NCI-H1417 treated with DMSO at 0.1 percent for 48 hours (cell line): ENCODE measurements at regions not wholly inside any gene's neighbourhood (a gene's known extent, or its start where the extent isn't known, plus 50 kb on each side); places are given as distances from the start of the nearest gene placed in this dataset.
"Not testable (repeated sequence)": the region's sequence is repeated elsewhere in the genome, so short reads cannot be mapped to it uniquely, and the experiment has no call there.

Experiments used
- DNase-seq: peaks from one replicate; lab custom pipeline; 2025; lab: John Stamatoyannopoulos, UW

DNA sequence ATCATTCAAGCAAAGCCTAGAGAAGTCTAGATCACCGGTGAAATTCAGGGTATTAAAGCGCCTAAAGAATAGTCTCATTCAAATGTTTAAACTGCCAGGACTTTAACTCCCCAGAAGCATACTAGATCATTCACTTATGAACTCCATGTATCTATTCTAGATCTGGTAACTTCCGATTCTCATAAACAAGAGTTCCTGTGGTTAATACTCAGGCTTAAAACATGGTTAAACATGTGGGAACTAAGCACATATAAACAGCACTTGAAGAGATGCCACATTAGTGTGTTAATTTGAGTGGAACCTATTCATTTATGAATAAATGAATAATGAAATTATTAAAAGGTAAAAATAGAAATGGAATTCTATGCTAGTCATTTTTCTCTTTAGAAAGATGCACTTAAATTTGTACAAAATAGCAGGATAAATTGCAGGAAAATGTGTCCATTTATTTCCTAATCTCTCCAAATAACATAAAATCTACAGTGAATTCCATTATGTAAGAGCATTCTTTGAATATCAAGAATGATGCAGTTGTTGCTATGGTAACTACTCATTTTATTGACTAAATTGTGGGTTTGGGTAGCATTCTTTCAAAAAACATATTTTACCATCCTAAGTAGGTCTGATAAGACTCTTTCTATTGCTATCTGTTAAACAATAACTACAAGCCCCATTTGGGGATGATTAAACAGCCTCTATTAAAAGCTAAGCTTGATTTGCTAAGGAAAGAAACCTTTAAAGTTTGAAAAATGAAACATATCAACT lies 147.6 kb upstream of the TMEM168 start:
- no peak for DNase-seq

DNA sequence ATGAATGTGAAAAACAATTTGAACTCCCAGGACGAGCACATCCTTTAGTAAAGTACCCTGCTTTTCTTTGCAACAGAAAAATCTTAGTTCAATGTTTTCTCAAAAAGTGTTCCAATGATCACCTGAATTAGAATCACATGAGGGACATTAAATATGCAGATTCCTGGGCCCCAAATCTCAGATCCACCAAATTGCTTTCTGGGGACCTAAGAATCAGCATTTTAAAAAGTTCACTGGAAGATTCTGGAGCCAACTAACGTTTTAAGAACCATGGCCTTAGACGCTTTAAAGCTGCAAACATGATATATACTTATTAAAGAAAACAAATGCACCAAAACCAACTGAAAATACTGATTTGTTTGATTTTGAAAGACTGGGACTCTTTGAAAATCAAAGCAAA lies 143.4 kb upstream of the TMEM168 start:
- DNase-seq = no peak

DNA sequence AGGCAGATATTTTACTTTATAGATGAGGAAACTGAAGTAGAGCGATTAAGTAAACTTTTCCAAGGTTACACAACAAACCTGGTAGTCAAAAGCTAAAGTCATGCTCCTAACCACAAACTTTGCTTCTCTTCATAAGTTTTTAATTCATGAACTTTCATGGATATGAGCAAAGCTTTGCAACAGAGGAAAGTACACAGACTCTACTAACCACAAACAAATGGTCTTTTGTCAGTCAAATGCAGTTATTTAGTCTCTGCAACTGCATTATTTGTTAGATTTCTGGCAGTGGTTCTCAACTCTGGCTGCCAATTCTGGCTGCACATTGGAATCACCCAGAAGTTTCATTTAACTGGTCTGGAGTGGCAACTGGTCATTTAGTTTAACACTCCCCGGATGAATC lies 140.6 kb upstream of the TMEM168 start:
- no peak for DNase-seq

DNA sequence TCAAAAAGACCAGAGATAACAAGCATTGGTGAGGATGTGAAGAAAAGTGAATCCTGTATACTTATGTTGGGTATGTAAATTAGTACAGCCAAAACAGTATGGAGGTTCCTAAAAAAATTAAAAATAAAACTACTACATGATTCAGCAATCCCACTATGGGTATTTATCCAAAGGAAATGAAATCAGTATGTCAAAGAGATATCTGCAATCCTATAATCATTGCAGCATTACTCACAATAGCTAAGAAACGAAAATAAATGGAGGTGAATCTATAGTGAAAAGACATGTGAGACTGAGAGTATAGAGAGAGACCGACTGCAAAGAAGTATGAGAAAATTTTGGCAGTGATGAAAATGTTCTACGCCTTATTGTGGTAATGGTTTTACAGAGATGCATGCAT lies 139.2 kb upstream of the TMEM168 start:
- no peak for DNase-seq

DNA sequence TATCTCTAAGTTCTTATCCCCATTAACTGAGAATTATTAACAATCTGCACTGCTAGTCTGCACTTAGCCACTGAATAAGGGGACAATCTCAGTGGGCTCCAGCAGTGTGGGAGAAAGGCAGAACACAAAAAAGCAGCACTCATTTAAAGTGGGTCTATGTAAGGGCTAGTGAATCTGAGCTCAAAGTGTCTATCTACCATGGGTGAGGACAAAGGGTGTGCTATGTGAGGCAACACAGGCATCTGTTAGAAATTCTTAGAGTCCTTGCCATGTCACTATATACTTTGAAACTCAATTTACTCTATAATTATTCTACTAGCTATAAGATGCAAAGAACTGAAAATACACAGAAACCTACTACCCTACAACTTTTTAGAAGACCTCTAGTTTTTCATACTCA lies 135.8 kb upstream of the TMEM168 start:
- no peak for DNase-seq

DNA sequence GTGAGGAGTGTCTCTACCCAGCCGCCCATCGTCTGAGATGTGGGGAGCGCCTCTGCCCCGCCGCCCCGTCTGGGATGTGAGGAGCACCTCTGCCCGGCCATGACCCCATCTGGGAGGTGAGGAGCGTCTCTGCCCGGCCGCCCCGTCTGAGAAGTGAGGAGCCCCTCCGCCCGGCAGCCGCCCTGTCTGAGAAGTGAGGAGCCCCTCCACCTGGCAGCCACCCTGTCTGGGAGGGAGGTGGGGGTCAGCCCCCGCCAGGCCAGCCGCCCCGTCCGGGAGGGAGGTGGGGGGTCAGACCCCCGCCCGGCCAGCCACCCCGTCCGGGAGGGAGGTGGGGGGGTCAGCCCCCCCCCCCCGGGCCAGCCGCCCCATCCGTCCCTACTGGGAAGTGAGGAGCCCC lies 132.4 kb upstream of the TMEM168 start:
- not testable (repeated sequence) for DNase-seq

DNA sequence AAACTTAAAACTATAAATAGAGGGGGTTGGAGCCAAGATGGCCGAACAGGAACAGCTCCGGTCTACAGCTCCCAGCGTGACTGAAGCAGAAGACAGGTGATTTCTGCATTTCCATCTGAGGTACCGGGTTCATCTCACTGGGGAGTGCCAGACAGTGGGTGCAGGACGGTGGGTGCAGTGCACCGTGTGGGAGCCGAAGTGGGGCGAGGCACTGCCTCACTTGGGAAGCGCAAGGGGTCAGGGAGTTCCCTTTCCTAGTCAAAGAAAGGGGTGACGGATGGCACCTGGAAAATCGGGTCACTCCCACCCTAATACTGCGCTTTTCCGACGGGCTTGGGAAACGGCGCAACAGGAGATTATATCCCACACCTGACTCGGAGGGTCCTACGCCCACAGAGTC lies 126.2 kb upstream of the TMEM168 start:
- DNase-seq = not testable (repeated sequence)

DNA sequence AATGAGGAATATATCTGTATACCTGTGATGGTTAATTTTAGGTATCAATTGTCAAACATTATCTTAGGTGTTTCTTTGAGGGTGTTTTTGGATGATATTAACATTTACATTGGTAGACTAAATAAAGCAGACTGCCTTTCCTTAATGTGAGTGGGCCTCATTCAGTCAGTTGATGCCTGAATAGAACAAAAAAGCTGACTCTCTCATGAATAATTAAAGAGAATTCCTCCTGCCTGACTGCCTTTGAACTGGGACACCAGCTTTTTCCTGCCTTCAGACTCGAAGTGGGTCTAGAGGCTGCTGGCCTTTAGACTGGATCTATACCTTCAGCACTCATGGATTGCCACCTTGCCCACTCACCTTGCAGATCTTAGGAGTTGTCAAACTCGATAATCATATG lies 117.9 kb upstream of the TMEM168 start:
- no peak for DNase-seq

DNA sequence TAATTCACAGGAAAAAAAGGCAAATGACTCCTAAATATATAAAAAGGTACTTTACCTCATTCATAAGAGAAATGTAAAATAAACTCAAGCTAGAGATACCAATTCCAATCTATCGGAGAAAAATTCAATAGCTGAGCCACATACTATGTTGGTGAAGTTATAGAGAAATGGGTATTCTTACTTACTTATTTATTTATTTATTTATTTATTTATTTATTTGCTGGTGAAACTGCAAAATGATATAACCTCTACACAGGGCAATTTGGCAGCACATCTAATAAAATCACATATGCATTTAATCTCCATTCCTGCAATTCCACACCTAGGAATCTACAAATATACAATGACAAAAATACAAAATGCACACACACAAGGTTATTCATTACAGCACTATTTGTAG lies 117.5 kb upstream of the TMEM168 start:
- no peak for DNase-seq

DNA sequence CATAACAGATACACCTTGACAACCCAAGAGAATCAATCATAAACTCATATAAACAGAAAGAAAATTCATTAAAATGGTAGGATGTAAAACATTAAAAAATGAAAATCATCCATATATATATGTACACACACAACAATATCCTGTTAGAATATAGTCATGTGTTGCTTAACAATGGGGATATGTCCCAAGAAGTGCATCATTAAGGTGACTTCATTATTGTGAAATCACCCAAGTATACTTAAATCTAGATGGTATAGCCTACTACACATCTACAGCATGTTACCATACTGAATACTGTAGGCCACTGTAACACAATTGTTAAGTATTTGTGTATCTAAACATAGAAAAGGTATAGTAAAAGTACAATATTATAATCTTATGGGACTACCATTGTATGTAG lies 115.8 kb upstream of the TMEM168 start:
- DNase-seq = no peak

DNA sequence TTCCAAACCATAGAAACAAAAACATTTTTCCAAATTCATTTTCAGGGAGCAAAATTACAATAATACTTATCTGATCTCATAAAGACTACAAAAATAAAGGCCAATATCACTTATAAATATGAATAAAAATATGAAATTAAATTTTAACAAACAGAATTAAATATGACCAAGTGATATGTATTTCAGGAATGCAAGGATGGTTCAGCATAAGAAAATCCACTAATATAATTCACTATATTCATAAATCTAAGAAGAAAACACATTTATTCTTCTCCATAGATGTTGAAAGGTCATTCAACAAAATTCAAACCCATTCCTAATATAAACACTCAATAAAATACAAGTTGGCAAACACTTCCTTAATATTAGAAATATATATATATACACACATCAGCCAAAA lies 115.2 kb upstream of the TMEM168 start:
- no peak for DNase-seq

DNA sequence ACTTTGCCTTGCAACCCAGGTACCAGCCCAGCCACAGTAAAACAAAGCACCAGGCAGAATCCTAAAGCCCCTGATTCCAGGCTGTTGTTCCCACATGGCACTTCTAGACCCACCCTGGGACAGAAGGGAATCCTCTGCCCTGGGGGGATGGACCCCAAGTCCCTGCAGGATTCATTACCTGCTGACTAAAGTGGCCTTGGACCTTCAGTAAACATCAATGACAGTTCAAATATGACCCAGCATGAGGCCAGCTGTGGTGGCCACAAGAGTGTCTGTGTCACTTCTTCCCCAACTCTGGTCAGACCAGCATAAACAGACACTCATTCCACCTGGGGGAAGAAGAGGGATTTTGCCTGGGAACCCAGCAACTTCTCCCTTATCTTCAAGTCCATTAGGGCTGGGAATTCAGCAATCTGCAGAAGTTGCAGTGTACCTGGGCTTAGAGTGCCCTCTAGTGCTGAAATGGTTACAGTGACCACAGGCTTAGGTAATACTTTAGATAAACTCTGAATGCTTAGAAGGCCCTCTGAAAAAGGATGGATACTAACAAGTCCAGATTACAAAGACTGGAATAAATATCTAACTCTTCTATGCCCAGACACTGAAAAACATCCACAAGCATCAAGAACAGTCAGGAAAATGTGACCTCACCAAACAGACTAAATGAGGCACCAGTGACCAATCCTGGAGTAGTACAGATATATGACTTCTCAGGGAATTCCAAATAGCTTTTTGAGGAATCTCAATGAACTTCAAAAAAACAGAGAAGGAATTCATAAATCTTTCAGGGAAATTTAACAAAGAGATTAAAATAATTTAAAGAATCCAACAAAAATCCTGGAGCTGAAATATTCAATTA lies 108.5 kb upstream of the TMEM168 start:
- DNase-seq = no peak

DNA sequence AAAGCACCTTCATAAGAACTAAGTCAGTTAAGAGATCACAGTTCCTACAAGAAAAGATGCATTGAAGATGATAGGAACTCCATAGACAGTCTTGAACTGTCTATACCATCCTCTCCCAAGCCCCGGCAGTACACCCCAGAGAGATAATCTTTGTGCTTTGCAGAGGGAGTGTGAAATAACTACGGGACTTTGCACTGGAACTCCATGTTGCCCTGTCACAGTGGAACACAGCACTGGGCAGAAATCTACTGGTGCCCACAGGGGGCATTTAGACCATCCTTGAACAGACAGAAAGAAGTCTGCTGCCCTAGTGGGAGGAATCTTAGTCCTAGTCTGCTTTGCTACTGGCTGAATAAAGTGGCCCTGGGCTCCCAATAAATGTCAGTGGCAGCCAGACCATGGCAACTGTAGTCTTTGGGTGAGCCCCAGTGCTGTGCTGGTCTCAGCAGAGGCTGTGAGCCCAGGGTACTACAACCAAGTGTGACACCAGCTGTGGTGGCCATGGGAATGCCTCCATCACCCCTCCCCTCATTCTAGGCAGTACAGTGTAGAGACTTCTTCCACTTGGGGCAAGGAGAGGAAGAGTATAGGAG lies 107.7 kb upstream of the TMEM168 start:
- no peak for DNase-seq

DNA sequence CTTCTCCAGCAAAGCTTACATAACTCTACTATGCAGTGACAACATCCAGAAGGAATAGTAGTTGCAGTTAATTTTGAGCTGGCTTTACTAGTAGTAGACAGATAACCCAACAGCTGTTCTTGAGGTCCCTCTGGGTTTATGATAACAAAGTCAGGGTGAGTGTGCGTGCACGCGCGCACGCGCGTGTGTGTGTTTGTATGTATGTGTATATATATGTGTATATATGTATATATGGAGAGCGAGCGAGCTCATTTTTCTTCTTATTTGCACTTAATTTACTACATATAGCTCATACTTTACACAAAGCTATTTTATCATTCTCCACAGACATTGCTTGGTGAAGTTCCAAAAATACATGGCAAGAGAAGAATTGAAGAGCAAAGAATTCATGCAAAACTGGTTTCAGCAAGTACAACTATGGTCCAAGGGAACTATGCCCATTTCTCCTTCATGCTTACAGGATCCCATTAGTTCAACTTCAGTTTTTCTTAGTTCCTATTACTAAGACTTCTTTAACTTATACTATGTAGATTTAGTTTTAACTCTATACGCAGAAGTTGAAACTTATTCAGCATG lies 105.9 kb upstream of the TMEM168 start:
- DNase-seq = no peak

DNA sequence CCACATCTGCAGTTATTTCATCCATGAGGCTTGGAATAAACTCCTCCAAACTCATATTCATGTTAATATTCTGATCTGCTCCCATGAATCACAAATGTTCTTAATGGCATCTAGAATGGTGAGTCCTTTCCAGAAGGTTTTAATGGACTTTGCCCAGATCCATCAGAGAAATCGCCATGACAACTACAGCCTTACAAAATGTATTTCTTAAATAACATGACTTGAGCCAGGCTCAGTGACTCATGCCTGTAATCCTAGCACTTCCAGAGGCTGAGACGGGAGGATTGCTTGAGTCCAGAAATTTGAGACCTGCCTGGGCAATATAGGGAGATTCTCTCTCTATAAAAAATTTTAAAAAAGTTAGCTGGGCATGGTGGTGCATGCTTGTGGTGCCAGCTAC lies 102.1 kb upstream of the TMEM168 start:
- no peak for DNase-seq

DNA sequence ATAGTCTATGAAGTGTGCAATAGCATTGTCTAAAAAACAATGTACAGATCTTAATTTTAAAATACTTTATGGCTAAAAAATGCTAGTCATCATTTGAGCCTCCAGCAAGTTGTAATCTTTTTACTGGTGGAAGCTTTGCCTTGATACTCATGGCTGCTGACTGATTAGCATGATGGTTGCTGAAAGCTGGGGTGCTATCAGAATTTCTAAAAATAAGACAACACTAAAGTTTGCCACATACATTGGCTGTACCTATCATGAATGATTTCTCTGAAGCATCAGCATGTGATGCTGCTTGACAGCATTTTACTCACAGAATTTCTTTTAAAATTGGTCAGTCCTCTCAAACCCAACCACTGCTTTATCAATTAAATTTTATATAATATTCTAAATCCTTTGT lies 101.5 kb upstream of the TMEM168 start:
- DNase-seq = no peak

DNA sequence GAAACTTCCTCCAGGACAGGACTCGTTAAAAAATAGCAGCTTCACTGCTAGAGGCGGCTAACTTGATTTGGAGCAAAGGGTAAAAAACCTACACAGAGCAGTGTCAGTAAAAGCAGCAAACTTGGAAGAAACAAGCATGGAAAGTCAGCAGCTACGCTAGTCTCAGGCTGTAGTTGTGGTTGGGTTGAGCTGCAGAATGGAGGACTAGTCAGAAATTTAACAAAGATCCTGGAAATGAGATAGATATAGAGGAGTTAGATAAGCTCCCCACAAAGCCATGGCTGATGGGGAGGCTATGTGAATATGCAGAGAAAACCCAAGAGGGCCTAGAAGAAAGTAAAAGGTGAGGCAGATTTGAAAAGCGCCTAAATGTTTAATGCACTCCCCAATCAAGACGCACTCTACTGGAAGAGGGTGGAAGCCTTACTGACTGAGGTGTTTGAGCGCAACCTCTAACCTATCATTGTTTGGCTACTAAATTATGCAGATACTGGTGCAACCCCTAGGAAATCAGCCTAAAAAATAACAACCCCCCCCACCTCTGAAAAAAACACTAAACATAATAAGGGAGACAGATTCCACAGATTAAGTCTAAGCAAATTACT lies 99.7 kb upstream of the TMEM168 start:
- no peak for DNase-seq

DNA sequence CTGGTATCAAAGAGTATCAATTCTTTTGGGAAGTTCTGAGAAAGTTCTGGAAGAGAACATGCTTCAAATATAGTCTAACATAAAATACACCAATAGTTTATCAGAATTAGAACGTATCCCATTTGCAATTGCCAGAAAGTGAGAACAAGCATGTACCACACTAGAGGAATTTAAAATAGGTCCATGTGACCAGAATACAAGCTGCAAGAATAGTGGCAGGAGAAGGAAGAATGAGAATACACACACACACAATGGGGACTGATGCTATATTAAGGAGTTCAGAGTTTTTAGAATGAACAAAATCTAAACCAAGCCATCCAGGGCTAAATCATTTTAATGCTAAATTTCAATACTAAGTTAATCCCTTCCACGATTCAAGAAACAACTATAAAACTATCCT lies 99.1 kb upstream of the TMEM168 start:
- no peak for DNase-seq

DNA sequence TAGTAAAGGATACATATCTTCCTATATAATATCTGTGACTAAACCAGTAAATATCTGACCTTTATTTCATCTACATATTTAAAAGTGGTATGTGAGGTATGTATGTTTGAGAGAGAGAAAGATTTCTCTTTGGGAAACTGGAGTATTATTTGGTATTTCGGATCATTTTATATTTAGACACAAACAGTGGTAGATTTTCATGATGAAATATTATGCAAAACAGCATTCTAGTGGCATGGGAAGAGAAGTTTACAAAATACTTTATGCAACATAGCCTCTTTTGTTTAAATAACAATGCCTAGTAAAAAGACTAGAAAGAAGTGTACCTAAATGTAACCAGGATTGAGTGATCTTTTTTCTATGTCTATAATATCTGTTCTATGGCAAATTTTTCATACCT lies 98.6 kb upstream of the TMEM168 start:
- DNase-seq = no peak

DNA sequence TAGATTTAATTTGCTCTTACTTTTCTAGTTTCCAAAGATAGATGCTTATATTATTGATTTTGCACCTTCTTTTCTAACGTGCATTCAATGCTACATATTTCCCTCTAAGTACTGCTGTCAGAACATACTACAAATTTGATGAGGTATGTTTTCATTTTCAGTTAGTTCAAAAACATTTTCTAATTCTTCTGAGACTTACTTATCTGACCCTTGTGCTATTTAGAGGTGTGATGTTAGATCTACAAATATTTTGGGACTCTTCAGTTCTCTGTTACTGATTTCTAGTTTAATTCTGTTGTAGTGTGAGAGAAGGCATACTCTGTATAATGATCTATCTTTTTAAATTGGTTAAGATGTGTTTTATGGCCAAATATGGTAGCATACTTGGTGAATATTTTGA lies 97.8 kb upstream of the TMEM168 start:
- no peak for DNase-seq

DNA sequence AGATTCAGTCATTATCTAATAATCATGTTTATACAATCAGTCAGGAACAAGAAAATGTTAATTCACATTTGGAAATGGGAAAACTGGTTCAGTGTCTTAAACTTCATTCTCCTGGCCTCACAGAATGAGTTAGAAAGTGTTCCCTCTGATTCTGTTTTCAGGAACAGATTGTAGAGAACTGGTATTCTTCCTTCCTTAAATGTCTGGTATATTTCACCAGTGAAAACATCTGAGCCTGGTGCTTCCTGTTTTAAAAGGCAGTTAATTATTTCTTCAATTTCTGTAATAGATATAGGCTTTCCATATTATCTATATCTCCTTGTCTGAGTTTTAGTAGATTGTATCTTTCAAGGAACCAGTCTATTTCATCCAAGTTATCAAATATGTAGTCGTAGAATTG lies 97.1 kb upstream of the TMEM168 start:
- no peak for DNase-seq

DNA sequence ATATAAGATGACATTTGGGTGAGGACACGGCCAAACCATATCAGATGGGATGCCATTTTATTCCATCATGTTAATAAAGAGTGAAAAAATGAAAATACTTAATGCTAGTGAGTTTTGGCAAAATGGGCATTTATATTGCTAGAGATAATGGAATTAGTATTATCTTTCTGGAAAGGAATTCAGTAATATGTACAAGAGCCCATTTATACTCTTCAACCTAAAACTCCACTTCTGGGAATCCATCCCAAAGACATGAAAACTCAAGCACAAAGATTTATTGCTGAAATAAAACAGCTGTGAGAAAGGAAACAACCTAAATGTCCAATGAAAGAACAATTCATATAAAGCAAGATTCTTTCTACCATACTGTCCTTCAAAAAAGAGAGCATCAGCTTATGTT lies 96.0 kb upstream of the TMEM168 start:
- DNase-seq = no peak
